Activated CD4-positive, alpha-beta T cell treated with anti-CD3 and anti-CD28 coated beads for 24 hours (primary cell): ENCODE measurements at regions not wholly inside any gene's neighbourhood (a gene's known extent, or its start where the extent isn't known, plus 50 kb on each side); places are given as distances from the start of the nearest gene placed in this dataset.
"Not testable (repeated sequence)": the region's sequence is repeated elsewhere in the genome, so short reads cannot be mapped to it uniquely, and the experiment has no call there.

ENCODE experiments used
- DNase-seq, 2 donors: peaks; one replicate each; pipeline ENCODE4 v3.0.0-alpha.2; 2020; ENCODE audit warnings: low read depth in 2 of 2

GRCh38 chr14:39582028-39582654 lies 149.9 kb upstream of the FBXO33 start:
- no peak for DNase-seq

GRCh38 chr14:39581474-39581873 lies 149.2 kb upstream of the FBXO33 start:
- DNase-seq = no peak

GRCh38 chr14:39580696-39581095 lies 148.5 kb upstream of the FBXO33 start:
- DNase-seq = no peak

GRCh38 chr14:39576736-39577135 lies 144.5 kb upstream of the FBXO33 start:
- DNase-seq = no peak

GRCh38 chr14:39576258-39576657 lies 144.0 kb upstream of the FBXO33 start:
- no peak for DNase-seq

- DNase-seq = no peak
Measured at GRCh38 chr14:39568809-39569538, 136.7 kb upstream of the FBXO33 start.

GRCh38 chr14:39566795-39567194 lies 134.6 kb upstream of the FBXO33 start:
- no peak for DNase-seq

- DNase-seq = no peak
Measured at GRCh38 chr14:39563361-39563760, 131.1 kb upstream of the FBXO33 start.

GRCh38 chr14:39562175-39562574 lies 129.9 kb upstream of the FBXO33 start:
- DNase-seq = no peak

GRCh38 chr14:39558525-39558924 lies 126.3 kb upstream of the FBXO33 start:
- DNase-seq = no peak

- DNase-seq = no peak
Measured at GRCh38 chr14:39555749-39556148, 123.5 kb upstream of the FBXO33 start.

GRCh38 chr14:39554576-39554975 lies 122.3 kb upstream of the FBXO33 start:
- DNase-seq = no peak

GRCh38 chr14:39548358-39548757 lies 116.1 kb upstream of the FBXO33 start:
- no peak for DNase-seq

GRCh38 chr14:39547845-39548244 lies 115.6 kb upstream of the FBXO33 start:
- DNase-seq = no peak

- DNase-seq = no peak
Measured at GRCh38 chr14:39505812-39506211, 73.6 kb upstream of the FBXO33 start.

- no peak for DNase-seq
Measured at GRCh38 chr14:39500253-39500652, 68.0 kb upstream of the FBXO33 start.

- no peak for DNase-seq
Measured at GRCh38 chr14:39499514-39499913, 67.3 kb upstream of the FBXO33 start.

- not testable (repeated sequence) for DNase-seq
Measured at GRCh38 chr14:39497677-39498076, 65.4 kb upstream of the FBXO33 start.

- no peak for DNase-seq
Measured at GRCh38 chr14:39492267-39492666, 60.0 kb upstream of the FBXO33 start.

- no peak for DNase-seq
Measured at GRCh38 chr14:39491134-39491571, 58.9 kb upstream of the FBXO33 start.

- DNase-seq = no peak
Measured at GRCh38 chr14:39488600-39488999, 56.4 kb upstream of the FBXO33 start.

GRCh38 chr14:39483682-39484081 lies 51.4 kb upstream of the FBXO33 start:
- no peak for DNase-seq
